IPS-15b (cell line): ENCODE measurements at regions not wholly inside any gene's neighbourhood (a gene's known extent, or its start where the extent isn't known, plus 50 kb on each side); places are given as distances from the start of the nearest gene placed in this dataset.
"Not testable (repeated sequence)": the region's sequence is repeated elsewhere in the genome, so short reads cannot be mapped to it uniquely, and the experiment has no call there.

Experiments
- H3K27me3 ChIP-seq: one replicate; pipeline ENCODE4 v1.6.1; 2013; ENCODE audit warnings: low read length; ENCODE audit not compliant: control insufficient read depth, insufficient read depth
- H3K36me3 ChIP-seq: one replicate; pipeline ENCODE4 v1.6.1; 2013; ENCODE audit warnings: low read length; ENCODE audit not compliant: control insufficient read depth, insufficient read depth
- H3K4me1 ChIP-seq: one replicate; pipeline ENCODE4 v1.6.1; 2013; ENCODE audit warnings: mild to moderate bottlenecking, low read length; ENCODE audit not compliant: control insufficient read depth, insufficient read depth
- H3K4me3 ChIP-seq: one replicate; pipeline ENCODE4 v1.5.1; 2013; ENCODE audit warnings: low read depth, low read length
- H3K9ac ChIP-seq: one replicate; pipeline ENCODE4 v1.6.1; 2013; ENCODE audit warnings: low read depth, mild to moderate bottlenecking, low read length
- H3K9me3 ChIP-seq: one replicate; pipeline ENCODE4 v1.6.1; 2013; ENCODE audit warnings: mild to moderate bottlenecking, low read length; ENCODE audit not compliant: control insufficient read depth, insufficient read depth

- H3K4me3 ChIP-seq = no peak overlapping the region
- no peaks in the 10 kb centered on the region for H3K36me3 ChIP-seq
- no peaks in the 10 kb centered on the region for H3K4me1 ChIP-seq
- no peaks in the 10 kb centered on the region for H3K27me3 ChIP-seq
- no peak overlapping the region for H3K9ac ChIP-seq
- H3K9me3 ChIP-seq = no peaks in the 10 kb centered on the region
Measured at GRCh38 chr1:65606426-65606825, 186.0 kb downstream of the LEPR start.

GRCh38 chr1:65613884-65614283, 178.8 kb upstream of the PDE4B start:
- Histone ChIP-seq H3K4me3 (no peak overlapping the region), H3K9me3 (no peaks in the 10 kb centered on the region), H3K27me3 (no peaks in the 10 kb centered on the region), H3K9ac (no peak overlapping the region), H3K4me1 (no peaks in the 10 kb centered on the region), H3K36me3 (no peaks in the 10 kb centered on the region)

- H3K4me3 ChIP-seq = no peak overlapping the region
- no peaks in the 10 kb centered on the region for H3K4me1 ChIP-seq
- H3K36me3 ChIP-seq = no peaks in the 10 kb centered on the region
- H3K9ac ChIP-seq = no peak overlapping the region
- no peaks in the 10 kb centered on the region for H3K9me3 ChIP-seq
- H3K27me3 ChIP-seq = no peaks in the 10 kb centered on the region
Measured at GRCh38 chr1:65615859-65616258, 176.8 kb upstream of the PDE4B start.

GRCh38 chr1:65621721-65622120, 171.0 kb upstream of the PDE4B start:
- not testable (repeated sequence) for H3K27me3 ChIP-seq, H3K4me3 ChIP-seq, H3K9ac ChIP-seq, H3K4me1 ChIP-seq, H3K36me3 ChIP-seq, H3K9me3 ChIP-seq

GRCh38 chr1:65623895-65624294, 168.8 kb upstream of the PDE4B start:
- H3K4me1 ChIP-seq = no peaks in the 10 kb centered on the region
- H3K4me3 ChIP-seq = no peak overlapping the region
- H3K9me3 ChIP-seq = no peaks in the 10 kb centered on the region
- H3K36me3 ChIP-seq = no peaks in the 10 kb centered on the region
- no peak overlapping the region for H3K9ac ChIP-seq
- H3K27me3 ChIP-seq = no peaks in the 10 kb centered on the region

- Histone ChIP-seq H3K9ac (no peak overlapping the region), H3K9me3 (no peaks in the 10 kb centered on the region), H3K4me3 (no peak overlapping the region), H3K4me1 (no peaks in the 10 kb centered on the region), H3K27me3 (no peaks in the 10 kb centered on the region), H3K36me3 (no peaks in the 10 kb centered on the region)
Measured at GRCh38 chr1:65625528-65625927, 167.2 kb upstream of the PDE4B start.

- no peak overlapping the region for H3K4me3 ChIP-seq
- no peaks in the 10 kb centered on the region for H3K9me3 ChIP-seq
- no peaks in the 10 kb centered on the region for H3K36me3 ChIP-seq
- no peak overlapping the region for H3K9ac ChIP-seq
- no peaks in the 10 kb centered on the region for H3K27me3 ChIP-seq
- no peaks in the 10 kb centered on the region for H3K4me1 ChIP-seq
Measured at GRCh38 chr1:65626003-65626402, 166.7 kb upstream of the PDE4B start.

- no peaks in the 10 kb centered on the region for H3K27me3 ChIP-seq
- H3K9ac ChIP-seq = no peak overlapping the region
- H3K4me1 ChIP-seq = no peaks in the 10 kb centered on the region
- no peaks in the 10 kb centered on the region for H3K9me3 ChIP-seq
- H3K36me3 ChIP-seq = no peaks in the 10 kb centered on the region
- H3K4me3 ChIP-seq = no peak overlapping the region
Measured at GRCh38 chr1:65629788-65630187, 162.9 kb upstream of the PDE4B start.

GRCh38 chr1:65630855-65631254, 161.8 kb upstream of the PDE4B start:
- no peak overlapping the region for H3K4me3 ChIP-seq
- no peaks in the 10 kb centered on the region for H3K27me3 ChIP-seq
- H3K36me3 ChIP-seq = no peaks in the 10 kb centered on the region
- H3K4me1 ChIP-seq = no peaks in the 10 kb centered on the region
- no peaks in the 10 kb centered on the region for H3K9me3 ChIP-seq
- H3K9ac ChIP-seq = no peak overlapping the region

- Histone ChIP-seq H3K27me3 (no peaks in the 10 kb centered on the region), H3K9ac (no peak overlapping the region), H3K36me3 (no peaks in the 10 kb centered on the region), H3K4me3 (no peak overlapping the region), H3K4me1 (no peaks in the 10 kb centered on the region), H3K9me3 (no peaks in the 10 kb centered on the region)
Measured at GRCh38 chr1:65632235-65632634, 160.5 kb upstream of the PDE4B start.

- no peaks in the 10 kb centered on the region for H3K27me3 ChIP-seq
- no peaks in the 10 kb centered on the region for H3K9me3 ChIP-seq
- no peaks in the 10 kb centered on the region for H3K36me3 ChIP-seq
- no peaks in the 10 kb centered on the region for H3K4me1 ChIP-seq
- no peak overlapping the region for H3K4me3 ChIP-seq
- H3K9ac ChIP-seq = no peak overlapping the region
Measured at GRCh38 chr1:65640046-65640445, 152.6 kb upstream of the PDE4B start.

GRCh38 chr1:65649185-65649584, 143.5 kb upstream of the PDE4B start:
- not testable (repeated sequence) for H3K27me3 ChIP-seq, H3K9me3 ChIP-seq, H3K4me3 ChIP-seq, H3K9ac ChIP-seq, H3K36me3 ChIP-seq, H3K4me1 ChIP-seq

- Histone ChIP-seq H3K9me3 (peaks cover 6% of the 10 kb centered on the region), H3K4me3 (no peak overlapping the region), H3K4me1 (no peaks in the 10 kb centered on the region), H3K27me3 (no peaks in the 10 kb centered on the region), H3K36me3 (no peaks in the 10 kb centered on the region), H3K9ac (no peak overlapping the region)
Measured at GRCh38 chr1:65650682-65651081, 142.0 kb upstream of the PDE4B start.
